ENCODE measurements at regions not wholly inside any gene's neighbourhood (a gene's known extent, or its start where the extent isn't known, plus 50 kb on each side); places are given as distances from the start of the nearest gene placed in this dataset.

- H3K9me3 Mint-ChIP-seq, result no peaks in the 10 kb centered on the region
- H2AFZ ChIP-seq, result 0 out of 2 replicates have a peak overlapping the region, but pooled peaks have one; percentile 15
These were observed 118.2 kb upstream of the NOL4 start for GRCh38 chr18:34342960-34343359.

More at GRCh38 chr18:34342960-34343359, 118.2 kb upstream of the NOL4 start:
- no peak for ATAC-seq
- TF ChIP-seq, protein P1, sequence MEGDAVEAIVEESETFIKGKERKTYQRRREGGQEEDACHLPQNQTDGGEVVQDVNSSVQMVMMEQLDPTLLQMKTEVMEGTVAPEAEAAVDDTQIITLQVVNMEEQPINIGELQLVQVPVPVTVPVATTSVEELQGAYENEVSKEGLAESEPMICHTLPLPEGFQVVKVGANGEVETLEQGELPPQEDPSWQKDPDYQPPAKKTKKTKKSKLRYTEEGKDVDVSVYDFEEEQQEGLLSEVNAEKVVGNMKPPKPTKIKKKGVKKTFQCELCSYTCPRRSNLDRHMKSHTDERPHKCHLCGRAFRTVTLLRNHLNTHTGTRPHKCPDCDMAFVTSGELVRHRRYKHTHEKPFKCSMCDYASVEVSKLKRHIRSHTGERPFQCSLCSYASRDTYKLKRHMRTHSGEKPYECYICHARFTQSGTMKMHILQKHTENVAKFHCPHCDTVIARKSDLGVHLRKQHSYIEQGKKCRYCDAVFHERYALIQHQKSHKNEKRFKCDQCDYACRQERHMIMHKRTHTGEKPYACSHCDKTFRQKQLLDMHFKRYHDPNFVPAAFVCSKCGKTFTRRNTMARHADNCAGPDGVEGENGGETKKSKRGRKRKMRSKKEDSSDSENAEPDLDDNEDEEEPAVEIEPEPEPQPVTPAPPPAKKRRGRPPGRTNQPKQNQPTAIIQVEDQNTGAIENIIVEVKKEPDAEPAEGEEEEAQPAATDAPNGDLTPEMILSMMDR (conservative IDR thresholded peaks at IDR 0.05; ENCODE audit: low read depth in 2 of 2), result no peak
- TF ChIP-seq, protein P2, sequence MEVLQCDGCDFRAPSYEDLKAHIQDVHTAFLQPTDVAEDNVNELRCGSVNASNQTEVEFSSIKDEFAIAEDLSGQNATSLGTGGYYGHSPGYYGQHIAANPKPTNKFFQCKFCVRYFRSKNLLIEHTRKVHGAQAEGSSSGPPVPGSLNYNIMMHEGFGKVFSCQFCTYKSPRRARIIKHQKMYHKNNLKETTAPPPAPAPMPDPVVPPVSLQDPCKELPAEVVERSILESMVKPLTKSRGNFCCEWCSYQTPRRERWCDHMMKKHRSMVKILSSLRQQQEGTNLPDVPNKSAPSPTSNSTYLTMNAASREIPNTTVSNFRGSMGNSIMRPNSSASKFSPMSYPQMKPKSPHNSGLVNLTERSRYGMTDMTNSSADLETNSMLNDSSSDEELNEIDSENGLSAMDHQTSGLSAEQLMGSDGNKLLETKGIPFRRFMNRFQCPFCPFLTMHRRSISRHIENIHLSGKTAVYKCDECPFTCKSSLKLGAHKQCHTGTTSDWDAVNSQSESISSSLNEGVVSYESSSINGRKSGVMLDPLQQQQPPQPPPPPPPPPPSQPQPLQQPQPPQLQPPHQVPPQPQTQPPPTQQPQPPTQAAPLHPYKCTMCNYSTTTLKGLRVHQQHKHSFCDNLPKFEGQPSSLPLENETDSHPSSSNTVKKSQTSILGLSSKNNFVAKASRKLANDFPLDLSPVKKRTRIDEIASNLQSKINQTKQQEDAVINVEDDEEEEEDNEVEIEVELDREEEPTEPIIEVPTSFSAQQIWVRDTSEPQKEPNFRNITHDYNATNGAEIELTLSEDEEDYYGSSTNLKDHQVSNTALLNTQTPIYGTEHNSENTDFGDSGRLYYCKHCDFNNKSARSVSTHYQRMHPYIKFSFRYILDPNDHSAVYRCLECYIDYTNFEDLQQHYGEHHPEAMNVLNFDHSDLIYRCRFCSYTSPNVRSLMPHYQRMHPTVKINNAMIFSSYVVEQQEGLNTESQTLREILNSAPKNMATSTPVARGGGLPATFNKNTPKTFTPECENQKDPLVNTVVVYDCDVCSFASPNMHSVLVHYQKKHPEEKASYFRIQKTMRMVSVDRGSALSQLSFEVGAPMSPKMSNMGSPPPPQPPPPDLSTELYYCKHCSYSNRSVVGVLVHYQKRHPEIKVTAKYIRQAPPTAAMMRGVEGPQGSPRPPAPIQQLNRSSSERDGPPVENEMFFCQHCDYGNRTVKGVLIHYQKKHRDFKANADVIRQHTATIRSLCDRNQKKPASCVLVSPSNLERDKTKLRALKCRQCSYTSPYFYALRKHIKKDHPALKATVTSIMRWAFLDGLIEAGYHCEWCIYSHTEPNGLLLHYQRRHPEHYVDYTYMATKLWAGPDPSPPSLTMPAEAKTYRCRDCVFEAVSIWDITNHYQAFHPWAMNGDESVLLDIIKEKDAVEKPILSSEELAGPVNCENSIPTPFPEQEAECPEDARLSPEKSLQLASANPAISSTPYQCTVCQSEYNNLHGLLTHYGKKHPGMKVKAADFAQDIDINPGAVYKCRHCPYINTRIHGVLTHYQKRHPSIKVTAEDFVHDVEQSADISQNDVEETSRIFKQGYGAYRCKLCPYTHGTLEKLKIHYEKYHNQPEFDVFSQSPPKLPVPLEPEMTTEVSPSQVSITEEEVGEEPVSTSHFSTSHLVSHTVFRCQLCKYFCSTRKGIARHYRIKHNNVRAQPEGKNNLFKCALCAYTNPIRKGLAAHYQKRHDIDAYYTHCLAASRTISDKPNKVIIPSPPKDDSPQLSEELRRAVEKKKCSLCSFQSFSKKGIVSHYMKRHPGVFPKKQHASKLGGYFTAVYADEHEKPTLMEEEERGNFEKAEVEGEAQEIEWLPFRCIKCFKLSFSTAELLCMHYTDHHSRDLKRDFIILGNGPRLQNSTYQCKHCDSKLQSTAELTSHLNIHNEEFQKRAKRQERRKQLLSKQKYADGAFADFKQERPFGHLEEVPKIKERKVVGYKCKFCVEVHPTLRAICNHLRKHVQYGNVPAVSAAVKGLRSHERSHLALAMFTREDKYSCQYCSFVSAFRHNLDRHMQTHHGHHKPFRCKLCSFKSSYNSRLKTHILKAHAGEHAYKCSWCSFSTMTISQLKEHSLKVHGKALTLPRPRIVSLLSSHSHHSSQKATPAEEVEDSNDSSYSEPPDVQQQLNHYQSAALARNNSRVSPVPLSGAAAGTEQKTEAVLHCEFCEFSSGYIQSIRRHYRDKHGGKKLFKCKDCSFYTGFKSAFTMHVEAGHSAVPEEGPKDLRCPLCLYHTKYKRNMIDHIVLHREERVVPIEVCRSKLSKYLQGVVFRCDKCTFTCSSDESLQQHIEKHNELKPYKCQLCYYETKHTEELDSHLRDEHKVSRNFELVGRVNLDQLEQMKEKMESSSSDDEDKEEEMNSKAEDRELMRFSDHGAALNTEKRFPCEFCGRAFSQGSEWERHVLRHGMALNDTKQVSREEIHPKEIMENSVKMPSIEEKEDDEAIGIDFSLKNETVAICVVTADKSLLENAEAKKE (CRISPR knock-in tag; IDR thresholded peaks at IDR 0.05), result no peak
- TF ChIP-seq NANOG (IDR thresholded peaks at IDR 0.05; ENCODE audit: borderline replicate concordance) (no peak), ZNF114 (CRISPR knock-in tag; IDR thresholded peaks at IDR 0.05) (no peak), EZH2 (IDR thresholded peaks at IDR 0.05; ENCODE audit: low read depth, unreplicated experiment) (no peak), STAT1 (IDR thresholded peaks at IDR 0.05; ENCODE audit: unreplicated experiment) (no peak), REST (IDR thresholded peaks at IDR 0.05; ENCODE audit: unreplicated experiment) (no peak), JUNB (IDR thresholded peaks at IDR 0.05; ENCODE audit: unreplicated experiment) (no peak), POLR2AphosphoS5 (IDR thresholded peaks at IDR 0.05; ENCODE audit: low read depth) (no peak), ZNF331 (CRISPR knock-in tag; IDR thresholded peaks at IDR 0.05; ENCODE audit: low read depth) (no peak), ETS1 (IDR thresholded peaks at IDR 0.05) (no peak), CREB1 (CRISPR knock-in tag; IDR thresholded peaks at IDR 0.05; ENCODE audit: low read depth) (no peak), EZH2phosphoT487 (IDR thresholded peaks at IDR 0.05; ENCODE audit: unreplicated experiment) (no peak)
- Mint-ChIP-seq H3K4me3 (no peak overlapping the region), H3K27me3 (ENCODE audit: insufficient read depth, low read depth, poor library complexity) (no peaks in the 10 kb centered on the region), H3K36me3 (ENCODE audit: low read depth) (no peaks in the 10 kb centered on the region), H3K4me1 (peaks cover 4% of the 10 kb centered on the region; the same call in 1 of the 3 replicates), H3K27ac (no peak overlapping the region)
- Histone ChIP-seq H4K20me1 (replicated peaks; ENCODE audit: insufficient read depth) (no peaks in the 10 kb centered on the region), H3K4me3 (no peak overlapping the region), H3K4me2 (no peak overlapping the region), H3K27ac (ENCODE audit: low read depth) (no peak overlapping the region), H3K27me3 (ENCODE audit: insufficient read depth) (no peaks in the 10 kb centered on the region), H3F3A (replicated peaks; ENCODE audit: low read depth) (no peaks in the 10 kb centered on the region), H3K36me3 (ENCODE audit: insufficient read depth) (no peaks in the 10 kb centered on the region), H3K79me2 (replicated peaks; ENCODE audit: insufficient read depth) (no peaks in the 10 kb centered on the region), H3K9me2 (ENCODE audit: insufficient read depth) (peaks cover 6% of the 10 kb centered on the region; the same call in 1 of the 2 replicates), H3K4me1 (ENCODE audit: insufficient read depth) (no peaks in the 10 kb centered on the region)
- peak; percentile 6 for DNase-seq (ENCODE audit: low spot score)

Data from GM23338 (cell line).